ENCODE measurements at regions not wholly inside any gene's neighbourhood (a gene's known extent, or its start where the extent isn't known, plus 50 kb on each side); places are given as distances from the start of the nearest gene placed in this dataset.
"Not testable (repeated sequence)": the region's sequence is repeated elsewhere in the genome, so short reads cannot be mapped to it uniquely, and the experiment has no call there.

GRCh38 chr6:169099411-169100202 is 154.0 kb downstream of the THBS2 start:
- DNase-seq = no peak

DNA sequence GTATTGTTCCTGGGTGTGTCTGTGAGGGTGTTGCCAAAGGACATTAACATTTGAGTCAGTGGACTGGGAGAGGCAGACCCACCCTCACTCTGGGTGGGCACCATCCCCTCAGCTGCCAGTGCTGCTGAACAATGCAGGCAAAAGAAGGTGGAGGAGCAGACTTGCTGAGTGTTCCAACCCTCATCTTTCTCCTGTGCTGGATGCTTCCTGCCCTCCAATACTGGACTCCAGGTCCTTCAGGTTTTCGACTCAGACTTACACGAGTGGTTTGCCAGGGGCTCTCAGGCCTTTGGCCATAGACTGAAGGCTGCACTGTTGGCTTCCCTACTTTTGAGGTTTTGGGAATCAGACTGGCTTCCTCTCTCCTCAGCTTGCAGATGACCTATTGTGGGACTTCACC is 155.0 kb downstream of the THBS2 start:
- DNase-seq = not testable (repeated sequence)

DNA sequence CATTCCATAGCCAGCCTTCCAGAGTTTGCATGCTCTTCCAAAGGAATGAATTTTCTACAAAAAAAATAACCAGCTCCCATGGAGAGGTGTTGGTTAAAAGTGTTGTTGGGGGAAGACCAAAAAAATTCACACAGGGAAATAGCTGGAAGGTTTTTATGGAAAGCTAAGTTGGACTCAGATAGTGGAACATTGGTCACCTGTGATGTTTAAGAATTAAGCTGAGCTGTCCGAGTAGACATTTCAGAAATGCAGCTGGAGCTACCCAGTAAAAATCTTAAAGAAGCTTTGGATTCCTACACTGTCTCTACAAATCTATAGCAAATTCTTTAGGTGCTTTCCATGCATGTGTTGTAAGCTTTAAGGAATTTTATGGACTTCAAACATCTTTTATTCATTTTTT is 155.5 kb downstream of the THBS2 start:
- no peak for DNase-seq

GRCh38 chr6:169097381-169097959 is 156.2 kb downstream of the THBS2 start:
- no peak for DNase-seq

DNA sequence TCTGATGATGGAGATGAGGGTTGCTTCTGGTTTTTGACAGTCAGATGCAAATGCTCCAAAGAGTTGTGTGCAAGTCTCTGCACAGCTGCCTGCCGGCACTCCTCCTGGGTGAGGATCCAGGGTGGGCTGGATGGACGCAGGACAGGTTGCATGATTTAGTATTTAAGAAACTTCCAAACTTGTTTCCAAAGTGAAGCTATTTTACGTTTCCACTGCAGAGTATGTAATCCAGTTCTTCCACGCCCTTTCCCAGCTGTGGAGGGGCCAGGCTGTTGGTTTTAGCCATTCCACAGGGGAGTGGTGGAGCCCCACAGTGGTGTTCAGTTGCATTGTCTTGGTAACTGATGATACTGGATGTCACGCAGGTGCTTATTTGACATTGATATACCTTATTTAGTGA is 157.3 kb downstream of the THBS2 start:
- no peak for DNase-seq

- DNase-seq = no peak
Measured at GRCh38 chr6:169095153-169095552, 158.5 kb downstream of the THBS2 start.

DNA sequence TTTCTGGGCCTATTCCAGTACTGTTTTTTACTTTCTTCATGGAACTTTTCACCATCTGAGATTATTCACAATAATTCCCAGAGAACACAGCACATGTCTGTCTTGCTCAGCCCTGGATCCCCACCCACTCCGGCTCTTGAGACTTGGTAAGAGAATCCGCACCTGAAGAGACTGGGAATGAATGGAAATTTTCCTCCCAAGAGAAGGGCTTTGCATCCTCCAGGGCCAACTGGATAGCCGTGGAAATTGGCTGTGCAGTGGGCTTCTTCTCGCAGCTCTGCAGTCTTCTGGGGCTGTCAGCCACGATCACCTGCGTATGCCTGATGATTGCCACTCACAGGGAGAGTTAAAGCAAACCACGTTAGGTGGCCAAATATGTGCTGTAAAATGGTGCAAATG is 159.1 kb downstream of the THBS2 start:
- no peak for DNase-seq

DNA sequence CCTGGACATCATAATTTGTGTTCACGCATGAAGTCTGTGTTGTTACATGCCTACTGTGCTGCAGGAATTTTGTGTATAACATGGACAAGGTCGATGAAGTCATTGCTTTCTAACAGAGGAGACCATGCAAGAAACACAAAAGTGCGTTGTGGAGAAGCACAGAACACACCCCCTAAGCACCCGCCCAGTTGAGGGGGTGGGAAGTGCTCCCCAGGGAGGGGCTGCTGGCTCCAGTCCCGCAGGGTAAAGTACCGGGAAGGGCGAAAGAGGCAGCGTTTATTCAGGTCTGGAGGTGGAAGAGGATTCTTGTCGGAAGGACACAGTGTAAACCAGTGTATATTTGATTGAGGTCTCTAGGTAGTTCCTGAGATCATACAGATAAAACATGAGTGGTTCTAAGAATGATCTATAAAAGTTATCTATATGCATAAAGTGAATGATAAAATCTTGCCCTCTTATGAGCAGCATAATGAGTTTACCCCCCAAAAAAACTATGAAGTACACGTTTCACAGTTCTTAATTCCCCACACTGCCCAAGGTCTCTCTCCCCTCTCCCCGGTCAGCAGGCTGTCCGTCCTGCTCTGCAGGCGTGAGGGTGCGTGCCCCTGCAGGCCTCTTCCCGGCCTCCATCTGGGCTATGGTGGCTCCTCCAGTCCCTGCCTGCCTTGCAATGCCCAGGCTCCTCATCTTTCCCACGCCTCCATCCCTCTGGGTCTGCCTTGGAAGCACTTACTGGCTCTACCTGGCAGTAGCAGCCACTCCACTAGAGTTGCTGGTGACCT is 159.7 kb downstream of the THBS2 start:
- no peak for DNase-seq

GRCh38 chr6:169093066-169093723 is 160.5 kb downstream of the THBS2 start:
- no peak for DNase-seq

DNA sequence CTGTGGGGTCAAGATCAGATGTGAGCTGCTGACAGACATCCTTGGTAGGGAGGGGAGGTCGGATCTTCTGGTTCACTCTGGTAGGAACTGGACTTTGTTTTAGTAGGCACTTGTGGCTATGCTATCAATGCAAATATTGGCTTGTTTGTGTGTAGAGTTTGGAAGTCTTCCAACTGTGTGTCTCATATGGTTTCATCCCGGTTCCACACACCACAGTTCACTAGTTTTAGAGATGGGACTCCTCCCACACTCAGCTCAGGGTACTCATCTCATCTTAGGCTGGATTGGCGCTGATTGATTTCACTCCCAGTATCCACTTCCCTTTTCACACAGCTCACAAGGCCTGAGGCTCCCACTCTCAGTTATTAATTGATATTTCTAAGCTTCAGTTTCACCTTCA is 161.3 kb downstream of the THBS2 start:
- DNase-seq = no peak

DNA sequence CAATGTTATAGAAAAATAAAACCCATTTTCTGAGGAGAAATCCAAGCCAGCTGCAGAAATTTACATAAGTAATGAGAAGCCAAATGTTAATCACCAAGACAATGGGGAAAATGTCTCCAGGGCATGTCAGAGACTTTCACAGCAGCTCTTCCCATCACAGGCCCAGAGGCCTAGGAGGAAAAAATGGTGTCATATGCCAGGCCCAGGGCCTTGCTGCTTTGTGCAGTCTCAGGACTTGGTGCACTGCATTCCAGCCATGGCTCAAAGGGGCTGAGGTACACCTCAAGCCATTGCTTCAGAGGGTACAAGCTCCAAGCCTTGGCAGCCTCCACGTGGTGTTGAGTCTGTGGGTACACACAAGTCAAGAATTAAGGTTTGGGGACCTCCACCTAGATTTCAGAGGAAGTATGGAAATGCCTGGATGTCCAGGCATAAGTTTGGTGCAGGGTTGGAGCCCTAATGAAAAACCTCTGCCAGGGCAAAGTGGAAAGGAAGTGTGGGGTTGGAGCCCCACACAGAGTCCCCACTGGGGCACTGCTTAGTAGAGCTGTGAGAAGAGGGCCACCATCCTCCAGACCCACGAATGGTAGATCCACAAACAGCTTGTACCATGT is 163.0 kb downstream of the THBS2 start:
- not testable (repeated sequence) for DNase-seq

DNA sequence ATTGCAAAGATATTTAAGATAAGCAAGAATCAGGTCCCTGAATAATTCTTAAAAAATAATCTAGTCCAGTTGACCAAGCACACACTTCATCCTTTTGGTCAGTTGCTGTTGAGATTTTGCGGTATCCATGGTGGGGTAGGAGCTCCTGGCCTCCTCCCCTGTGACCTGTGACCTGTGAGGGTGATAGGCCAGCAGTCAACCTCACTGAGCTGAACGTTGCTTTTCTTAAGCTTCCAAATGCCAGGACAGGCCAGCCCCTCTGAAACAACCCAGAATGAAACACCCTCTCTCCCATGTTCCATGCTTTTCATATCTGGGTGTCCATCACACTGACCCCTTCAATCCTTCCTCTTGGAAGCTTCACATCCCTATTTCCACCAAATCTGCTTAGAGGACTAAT is 164.9 kb downstream of the THBS2 start:
- no peak for DNase-seq

DNA sequence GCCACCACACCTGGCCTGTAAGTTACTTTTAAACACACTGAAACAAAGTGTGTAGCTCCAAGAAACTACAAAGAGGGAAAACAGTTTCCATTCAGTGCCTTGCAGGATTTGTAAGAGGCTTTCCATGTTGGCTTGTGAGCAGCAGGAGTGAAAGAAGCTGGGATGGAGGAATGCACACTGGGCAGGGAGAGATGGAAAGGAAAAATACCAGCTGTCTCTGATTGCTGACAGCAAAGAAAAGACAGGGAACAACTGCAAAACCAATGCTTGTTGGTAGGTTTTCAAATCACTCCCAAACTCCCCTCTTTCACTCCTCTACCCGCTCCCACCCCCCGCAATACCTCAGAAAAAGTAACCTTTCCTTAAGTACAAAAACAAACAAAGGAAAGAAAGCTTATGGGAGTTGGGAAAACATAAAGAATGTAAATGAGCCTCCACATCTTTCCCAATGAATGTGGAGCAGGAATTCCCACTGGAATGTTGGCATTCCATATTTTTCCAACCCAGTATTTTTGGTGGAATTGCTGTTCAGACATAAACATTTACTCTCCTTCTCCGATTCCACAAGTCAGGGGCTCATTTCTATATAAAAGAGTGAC is 166.1 kb downstream of the THBS2 start:
- DNase-seq = no peak

DNA sequence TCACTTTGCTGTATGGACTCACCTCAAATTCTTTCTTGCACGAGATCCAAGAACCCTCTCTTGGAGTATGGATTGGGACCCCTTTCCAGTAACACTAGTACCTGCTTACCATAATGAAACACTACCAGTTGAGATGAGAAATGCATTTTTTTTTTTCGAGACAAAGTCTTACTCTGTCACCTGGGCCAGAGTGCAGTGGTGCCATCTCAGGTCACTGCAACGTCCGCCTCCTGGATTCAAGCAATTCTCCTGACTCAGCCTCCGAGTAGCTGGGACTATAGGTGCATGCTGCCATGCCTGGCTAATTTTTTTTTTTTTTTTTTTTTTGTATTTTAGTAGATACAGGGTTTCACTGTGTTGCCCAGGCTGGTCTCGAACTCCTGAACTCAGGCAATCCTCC is 167.0 kb downstream of the THBS2 start:
- not testable (repeated sequence) for DNase-seq

- DNase-seq = no peak
Measured at GRCh38 chr6:169086020-169086419, 167.6 kb downstream of the THBS2 start.

DNA sequence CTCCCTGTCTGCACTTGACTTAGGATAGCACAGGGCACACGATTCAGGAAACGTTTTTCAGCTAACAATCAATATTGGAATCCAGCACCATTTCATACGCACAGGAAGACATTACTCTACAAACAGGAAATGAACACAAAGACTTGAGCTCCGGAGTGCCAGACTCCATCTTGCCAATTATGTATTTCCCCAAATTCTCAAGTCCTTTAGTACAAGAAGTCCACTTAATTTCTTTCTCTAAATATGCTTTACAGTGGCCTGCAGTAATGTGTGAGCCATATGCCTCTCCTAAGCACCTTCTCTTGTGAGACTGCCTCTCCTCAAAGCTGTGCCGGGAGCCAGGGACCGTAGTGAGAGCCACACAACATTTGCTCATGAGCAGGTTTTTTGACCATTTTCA is 168.2 kb downstream of the THBS2 start:
- no peak for DNase-seq

DNA sequence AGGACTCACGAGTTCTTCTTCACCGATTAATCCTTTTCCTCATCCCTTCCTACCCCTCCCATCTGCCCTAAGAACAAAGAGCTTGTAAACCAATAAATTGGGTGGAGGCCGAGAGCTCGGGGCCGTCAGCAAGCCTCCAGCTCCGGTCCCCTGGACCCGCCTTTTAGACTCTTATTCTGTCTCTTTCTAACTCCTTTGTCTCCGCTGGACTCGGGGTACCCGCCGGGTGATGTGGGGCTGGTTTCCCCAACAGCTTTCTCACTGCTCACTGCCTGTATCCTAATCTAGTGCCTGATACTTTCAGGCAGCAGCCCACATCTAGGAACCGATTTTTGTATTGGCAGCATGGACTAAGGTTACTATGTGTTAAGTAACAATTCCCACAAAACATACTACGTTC is 169.1 kb downstream of the THBS2 start:
- not testable (repeated sequence) for DNase-seq

- no peak for DNase-seq
Measured at GRCh38 chr6:169084067-169084466, 169.6 kb downstream of the THBS2 start.

- no peak for DNase-seq
Measured at GRCh38 chr6:169083508-169083874, 170.2 kb downstream of the THBS2 start.

- no peak for DNase-seq
Measured at GRCh38 chr6:169082817-169083507, 170.7 kb downstream of the THBS2 start.

GRCh38 chr6:169082093-169082492 is 171.6 kb downstream of the THBS2 start:
- no peak for DNase-seq

GRCh38 chr6:169081248-169081647 is 172.4 kb downstream of the THBS2 start:
- DNase-seq = no peak
